AG09319 (cell line): ENCODE measurements at regions not wholly inside any gene's neighbourhood (a gene's known extent, or its start where the extent isn't known, plus 50 kb on each side); places are given as distances from the start of the nearest gene placed in this dataset.

ENCODE experiments used
- DNase-seq: peaks from one replicate; pipeline ENCODE4 v3.0.0-alpha.2; 2010; ENCODE audit warnings: low read depth; ENCODE audit errors: extremely low read depth
- CTCF ChIP-seq: IDR thresholded peaks from 2 replicates; pipeline ENCODE4 v1.5.1; 2011; ENCODE audit warnings: low read depth, mild to moderate bottlenecking, inconsistent platforms, low read length, moderate library complexity

DNA sequence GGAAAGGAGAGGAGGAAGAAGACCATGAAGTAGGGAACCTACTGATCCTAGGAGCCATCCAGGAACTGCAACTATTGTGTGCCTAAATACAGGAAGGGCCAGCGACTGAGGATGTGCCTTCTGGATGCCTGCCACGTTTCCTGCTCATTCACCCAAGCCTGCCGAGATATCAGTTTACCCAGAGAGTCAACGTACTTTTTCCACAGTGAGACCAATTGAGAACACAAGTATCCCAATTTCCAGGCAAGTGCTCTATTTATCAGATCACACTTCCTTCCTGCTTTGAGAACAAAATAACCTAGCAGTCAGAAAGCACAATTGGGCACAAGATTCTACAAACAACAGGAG lies 122.4 kb downstream of the AKAP11 start:
- no peak for DNase-seq
- TF ChIP-seq CTCF = no peak

GRCh38 chr13:42394711-42395085 lies 122.7 kb downstream of the AKAP11 start:
- TF ChIP-seq CTCF = no peak
- no peak for DNase-seq

GRCh38 chr13:42395086-42395821 lies 123.3 kb downstream of the AKAP11 start:
- DNase-seq = no peak
- no peak for TF ChIP-seq CTCF

DNA sequence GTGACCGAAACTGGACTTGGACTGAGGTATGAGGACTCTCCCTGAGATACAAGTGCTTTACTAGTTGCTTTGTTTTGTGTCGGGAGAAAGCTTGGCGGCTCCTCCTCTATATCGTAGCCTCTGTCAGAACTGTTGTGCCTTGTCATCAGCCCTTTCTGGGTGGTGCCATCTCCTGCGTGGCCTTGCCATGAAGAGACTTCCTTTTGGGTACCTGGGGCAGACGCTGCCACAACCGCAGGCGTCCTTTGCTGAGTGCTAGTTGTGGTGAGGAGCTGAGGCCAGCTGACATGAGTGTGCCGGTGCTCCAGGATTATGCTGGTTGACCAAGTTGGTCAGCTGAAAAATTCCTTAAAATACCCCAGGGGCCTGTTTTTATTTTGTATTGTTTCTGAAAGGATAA lies 124.5 kb downstream of the AKAP11 start:
- TF ChIP-seq CTCF = no peak
- DNase-seq = no peak

DNA sequence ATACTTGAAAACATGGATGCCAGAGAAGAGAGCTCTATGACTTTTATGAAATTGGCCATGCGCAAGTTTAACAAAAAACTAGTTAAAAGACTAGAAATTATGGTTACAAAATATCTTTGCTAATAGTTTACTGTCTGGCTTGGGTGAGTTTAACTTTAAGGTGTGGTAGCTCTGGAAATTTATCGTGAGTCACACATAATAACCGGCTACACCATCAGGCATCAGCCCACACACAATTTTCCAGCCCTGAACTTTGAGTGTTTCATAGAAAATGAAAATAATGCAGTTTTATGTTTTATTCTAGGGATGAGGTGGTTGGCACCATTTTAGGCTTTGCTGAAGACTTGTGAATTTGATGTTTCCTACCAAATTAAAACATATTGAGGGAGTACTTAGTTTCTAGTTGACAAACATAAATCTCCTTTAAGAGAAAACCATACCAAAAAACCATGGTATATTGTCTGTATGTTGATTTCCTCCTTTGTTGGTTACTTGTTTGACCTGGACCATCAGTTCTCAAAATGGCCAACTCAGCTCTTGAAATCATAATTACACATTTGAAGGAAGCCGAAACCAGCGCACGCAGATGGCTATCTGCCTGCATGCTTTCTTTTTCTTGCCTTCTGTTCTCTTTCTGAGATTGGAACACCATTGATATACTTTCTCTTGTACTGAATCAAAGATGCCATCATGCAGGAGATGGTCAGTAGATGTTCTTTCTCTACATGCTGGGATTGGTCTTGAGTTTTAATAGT lies 125.1 kb downstream of the AKAP11 start:
- no peak for DNase-seq
- no peak for TF ChIP-seq CTCF

DNA sequence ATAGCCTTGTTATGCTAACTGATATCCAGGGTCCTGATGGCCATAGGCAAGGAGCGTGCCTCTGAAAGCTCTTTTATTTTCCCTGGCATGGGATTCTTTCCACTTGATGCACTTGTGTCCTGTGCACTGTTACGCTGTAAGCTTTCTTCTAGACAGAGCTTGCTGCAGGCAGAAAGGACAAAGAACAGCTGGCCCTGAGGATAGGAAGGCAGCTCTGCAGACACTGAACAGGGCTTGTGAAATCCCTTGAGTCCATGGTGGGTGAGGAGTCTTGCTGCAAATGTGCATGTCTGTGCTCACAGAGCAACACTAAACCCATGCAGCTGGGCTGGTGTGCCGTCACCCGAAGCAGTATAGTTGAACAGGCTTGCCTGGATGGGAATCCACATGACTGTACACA lies 126.6 kb downstream of the AKAP11 start:
- DNase-seq = no peak
- TF ChIP-seq CTCF = no peak

GRCh38 chr13:42400188-42400833 lies 128.4 kb downstream of the AKAP11 start:
- no peak for DNase-seq
- no peak for TF ChIP-seq CTCF
